Upper lobe of right lung (tissue), 1 donor: ENCODE measurements at regions not wholly inside any gene's neighbourhood (a gene's known extent, or its start where the extent isn't known, plus 50 kb on each side); places are given as distances from the start of the nearest gene placed in this dataset.
A peak's percentile ranks its signal among the peaks of the same experiment; 100 is the strongest.
"Not testable (repeated sequence)": the region's sequence is repeated elsewhere in the genome, so short reads cannot be mapped to it uniquely, and the experiment has no call there.

Experiments
- ATAC-seq: fragments of 200-7000 bp; cut with Tn5 transposase; one replicate; pipeline ENCODE4 v1.9.1; 2020; ENCODE audit warnings: mild to moderate bottlenecking, moderate library complexity
- DNase-seq: peaks from one replicate; pipeline ENCODE4 v3.0.0-alpha.2; 2020
- H3K27ac ChIP-seq: fragments of 200-600 bp; one replicate; pipeline ENCODE4 v1.8.0; 2022
- H3K27me3 ChIP-seq: fragments of 200-600 bp; one replicate; pipeline ENCODE4 v1.8.0; 2022; ENCODE audit warnings: mild to moderate bottlenecking
- H3K36me3 ChIP-seq: fragments of 200-600 bp; one replicate; pipeline ENCODE4 v1.8.0; 2022
- H3K4me1 ChIP-seq: fragments of 200-600 bp; one replicate; pipeline ENCODE4 v1.8.0; 2022
- H3K4me3 ChIP-seq: fragments of 200-600 bp; one replicate; pipeline ENCODE4 v1.8.0; 2022; ENCODE audit warnings: mild to moderate bottlenecking
- H3K9me3 ChIP-seq: fragments of 200-600 bp; one replicate; pipeline ENCODE4 v1.8.0; 2022
- intact Hi-C: fragments of 100-400 bp; cut with DNase I; formaldehyde crosslinking; loops from one replicate; pipeline ENCODE4 v1.11.0; 2022
- TF ChIP-seq, protein P1 (sequence below): fragments of 200-600 bp; IDR thresholded peaks from one replicate; pipeline ENCODE4 v1.8.0; 2022; ENCODE audit warnings: antibody characterized with exemption
- donor health status: DM: no; HTN: yes; CAD: no; lungs with severe emphysema.

GRCh38 chr6:4358414-4359107 is 223.2 kb upstream of the ECI2 start:
- Histone ChIP-seq H3K36me3 (no peaks in the 10 kb centered on the region), H3K9me3 (no peaks in the 10 kb centered on the region), H3K4me1 (peaks cover 4% of the 10 kb centered on the region), H3K4me3 (no peak overlapping the region), H3K27me3 (no peaks in the 10 kb centered on the region), H3K27ac (peak overlapping the region; percentile 24)
- intact Hi-C loops: no loop called here
- TF ChIP-seq, protein P1, sequence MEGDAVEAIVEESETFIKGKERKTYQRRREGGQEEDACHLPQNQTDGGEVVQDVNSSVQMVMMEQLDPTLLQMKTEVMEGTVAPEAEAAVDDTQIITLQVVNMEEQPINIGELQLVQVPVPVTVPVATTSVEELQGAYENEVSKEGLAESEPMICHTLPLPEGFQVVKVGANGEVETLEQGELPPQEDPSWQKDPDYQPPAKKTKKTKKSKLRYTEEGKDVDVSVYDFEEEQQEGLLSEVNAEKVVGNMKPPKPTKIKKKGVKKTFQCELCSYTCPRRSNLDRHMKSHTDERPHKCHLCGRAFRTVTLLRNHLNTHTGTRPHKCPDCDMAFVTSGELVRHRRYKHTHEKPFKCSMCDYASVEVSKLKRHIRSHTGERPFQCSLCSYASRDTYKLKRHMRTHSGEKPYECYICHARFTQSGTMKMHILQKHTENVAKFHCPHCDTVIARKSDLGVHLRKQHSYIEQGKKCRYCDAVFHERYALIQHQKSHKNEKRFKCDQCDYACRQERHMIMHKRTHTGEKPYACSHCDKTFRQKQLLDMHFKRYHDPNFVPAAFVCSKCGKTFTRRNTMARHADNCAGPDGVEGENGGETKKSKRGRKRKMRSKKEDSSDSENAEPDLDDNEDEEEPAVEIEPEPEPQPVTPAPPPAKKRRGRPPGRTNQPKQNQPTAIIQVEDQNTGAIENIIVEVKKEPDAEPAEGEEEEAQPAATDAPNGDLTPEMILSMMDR: no peak
- ATAC-seq: peak; percentile 84
- peak; percentile 72 for DNase-seq

DNA sequence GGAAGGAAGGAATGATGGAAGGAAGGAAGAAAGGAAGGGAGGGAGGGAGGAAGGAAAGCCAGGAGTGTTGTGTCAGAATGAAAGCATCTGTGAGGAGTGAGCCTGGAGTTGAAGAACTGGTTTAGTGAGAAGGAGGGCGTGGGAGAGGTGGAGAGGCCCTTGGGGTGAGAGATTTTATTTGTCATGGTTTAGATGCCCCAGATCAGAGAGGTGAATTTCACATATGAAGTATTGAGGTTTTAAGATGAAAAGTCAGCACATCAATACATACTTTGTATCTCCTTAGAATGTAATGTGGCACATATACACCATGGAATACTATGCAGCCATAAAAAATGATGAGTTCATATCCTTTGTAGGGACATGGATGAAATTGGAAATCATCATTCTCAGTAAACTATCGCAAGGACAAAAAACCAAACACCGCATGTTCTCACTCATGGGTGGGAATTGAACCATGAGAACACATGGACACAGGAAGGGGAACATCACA is 222.3 kb upstream of the ECI2 start:
- H3K4me1 ChIP-seq, DNase-seq, H3K27me3 ChIP-seq, H3K4me3 ChIP-seq, H3K9me3 ChIP-seq, H3K27ac ChIP-seq, intact Hi-C loops, H3K36me3 ChIP-seq: not testable (repeated sequence)
- ATAC-seq: peak; percentile 6

- intact Hi-C loops: no loop called here
These were observed 221.7 kb upstream of the ECI2 start for GRCh38 chr6:4356899-4357659.

GRCh38 chr6:4355241-4355640 is 219.9 kb upstream of the ECI2 start:
- Histone ChIP-seq H3K36me3 (no peaks in the 10 kb centered on the region), H3K4me1 (peaks cover 13% of the 10 kb centered on the region), H3K27ac (no peak overlapping the region), H3K27me3 (no peaks in the 10 kb centered on the region), H3K9me3 (no peaks in the 10 kb centered on the region), H3K4me3 (no peak overlapping the region)
- TF ChIP-seq, protein P1: no peak
- intact Hi-C loops: no loop called here
- ATAC-seq (no peak), DNase-seq (no peak)

More at GRCh38 chr6:4356899-4357659, 221.7 kb upstream of the ECI2 start:
- no peak for ATAC-seq
- Histone ChIP-seq H3K4me3 (no peak overlapping the region), H3K9me3 (no peaks in the 10 kb centered on the region), H3K4me1 (peaks cover 9% of the 10 kb centered on the region), H3K27me3 (no peaks in the 10 kb centered on the region), H3K27ac (no peak overlapping the region), H3K36me3 (no peaks in the 10 kb centered on the region)
- DNase-seq: no peak
- TF ChIP-seq, protein P1: no peak

DNA sequence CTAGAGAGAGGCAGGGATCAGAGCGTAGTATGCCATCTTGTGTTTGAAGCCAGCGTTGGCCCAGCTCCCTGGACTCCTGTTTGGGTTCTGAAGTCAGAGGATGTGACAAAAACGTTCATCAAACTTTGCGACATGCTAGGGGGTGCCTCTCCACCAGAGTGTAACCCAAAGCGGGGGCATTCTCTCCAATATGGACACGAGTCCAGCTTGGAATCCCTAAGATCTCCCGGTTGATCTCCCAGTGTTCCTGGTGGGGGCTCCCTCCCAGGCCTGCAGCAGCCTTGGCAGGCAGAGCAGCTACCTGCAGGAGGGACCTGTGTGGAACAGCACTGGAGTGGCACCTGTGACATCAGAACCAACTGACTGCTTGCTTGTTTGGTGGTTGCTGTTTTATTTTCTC is 218.8 kb upstream of the ECI2 start:
- no peaks in the 10 kb centered on the region for H3K36me3 ChIP-seq
- H3K27ac ChIP-seq: no peak overlapping the region
- peaks cover 12% of the 10 kb centered on the region for H3K4me1 ChIP-seq
- no peaks in the 10 kb centered on the region for H3K27me3 ChIP-seq
- ATAC-seq (no peak), DNase-seq (no peak)
- TF ChIP-seq, protein P1: no peak
- intact Hi-C loops: no loop called here
- H3K4me3 ChIP-seq: no peak overlapping the region
- H3K9me3 ChIP-seq: no peaks in the 10 kb centered on the region

GRCh38 chr6:4352731-4353130 is 217.4 kb upstream of the ECI2 start:
- H3K27me3 ChIP-seq: no peaks in the 10 kb centered on the region
- no peak for ATAC-seq
- intact Hi-C loops: no loop called here
- H3K9me3 ChIP-seq: no peaks in the 10 kb centered on the region
- TF ChIP-seq, protein P1: no peak
- peaks cover 10% of the 10 kb centered on the region for H3K4me1 ChIP-seq
- H3K36me3 ChIP-seq: no peaks in the 10 kb centered on the region
- no peak overlapping the region for H3K4me3 ChIP-seq
- no peak for DNase-seq
- H3K27ac ChIP-seq: no peak overlapping the region
